Left hindlimb (tissue), 1 donor: ENCODE measurements at regions not wholly inside any gene's neighbourhood (a gene's known extent, or its start where the extent isn't known, plus 50 kb on each side); places are given as distances from the start of the nearest gene placed in this dataset.
"Not testable (repeated sequence)": the region's sequence is repeated elsewhere in the genome, so short reads cannot be mapped to it uniquely, and the experiment has no call there.

ENCODE experiments used
- DNase-seq: peaks from one replicate; pipeline ENCODE4 v3.0.0-alpha.2; 2018

DNA sequence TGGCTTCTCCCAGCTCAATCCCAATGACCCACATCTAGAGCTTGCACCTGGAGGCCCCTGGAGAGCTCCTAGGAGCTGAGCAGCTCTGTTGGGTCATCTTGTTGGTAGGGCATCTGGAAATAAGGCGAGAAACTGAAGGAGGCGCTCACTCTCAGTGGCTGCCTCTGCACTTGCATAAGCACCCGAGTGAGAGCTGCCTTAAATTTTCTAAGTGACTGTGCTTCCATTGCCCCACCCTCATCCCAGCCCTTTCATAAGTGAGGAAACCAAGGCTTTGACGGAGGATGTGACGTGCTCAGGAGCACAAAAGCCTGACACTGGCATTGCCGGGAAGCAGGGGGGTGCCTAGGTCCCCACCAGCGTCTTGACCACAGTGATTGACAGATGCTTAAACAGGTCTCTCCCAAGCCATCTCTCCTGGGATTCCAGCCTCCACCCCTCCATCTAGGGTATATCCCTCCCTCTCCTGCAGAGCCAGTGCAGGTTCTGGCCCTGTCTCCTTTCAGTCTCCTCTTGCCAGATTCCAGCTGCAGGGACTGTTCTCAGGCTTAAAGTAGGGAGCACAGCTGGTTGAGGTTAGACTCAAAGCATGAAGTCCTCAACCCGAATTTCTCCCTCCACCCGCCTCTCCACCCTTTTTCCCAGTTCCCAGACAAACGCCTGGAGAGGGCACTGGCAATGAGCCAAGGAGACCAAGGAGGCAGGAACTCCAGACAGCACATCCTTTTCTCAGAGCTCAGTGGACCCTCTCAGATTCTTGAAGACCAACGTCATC, 113.7 kb downstream of the IRX5 start:
- no peak for DNase-seq

- DNase-seq = no peak
Observed at GRCh38 chr16:55045329-55045728, 114.7 kb downstream of the IRX5 start.

DNA sequence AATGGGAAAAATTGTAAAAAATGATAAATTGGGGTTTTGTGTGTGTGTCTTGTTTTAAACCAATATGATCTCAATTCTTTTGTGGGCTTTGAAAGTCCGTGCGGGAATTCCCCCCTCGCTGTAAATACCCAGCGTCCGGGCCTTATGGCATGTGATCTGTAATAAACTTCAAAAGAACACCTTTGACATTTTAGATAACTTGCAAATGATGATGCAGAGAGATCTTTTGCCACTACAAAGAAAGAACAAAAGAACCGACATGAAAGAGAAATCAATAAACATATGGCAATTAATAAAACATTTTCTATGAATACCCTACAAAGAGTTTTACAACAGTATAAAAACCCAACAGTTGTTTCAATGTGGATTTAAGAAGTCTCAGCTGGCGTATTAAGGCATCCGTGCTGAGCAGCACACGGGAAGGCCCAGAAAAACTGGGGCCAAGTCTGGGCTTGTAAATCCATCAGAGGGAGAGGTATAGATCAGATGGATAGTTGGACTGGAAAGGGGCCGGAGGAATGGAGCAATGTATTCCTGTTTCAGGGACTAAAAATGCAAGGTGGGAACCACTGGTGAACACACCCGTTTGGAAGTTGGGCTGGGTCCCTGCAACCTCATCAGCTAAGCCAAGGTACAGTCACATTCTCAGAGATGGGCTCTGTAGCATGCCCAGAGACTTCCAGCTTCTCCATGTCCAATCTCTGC, 115.2 kb downstream of the IRX5 start:
- no peak for DNase-seq

DNA sequence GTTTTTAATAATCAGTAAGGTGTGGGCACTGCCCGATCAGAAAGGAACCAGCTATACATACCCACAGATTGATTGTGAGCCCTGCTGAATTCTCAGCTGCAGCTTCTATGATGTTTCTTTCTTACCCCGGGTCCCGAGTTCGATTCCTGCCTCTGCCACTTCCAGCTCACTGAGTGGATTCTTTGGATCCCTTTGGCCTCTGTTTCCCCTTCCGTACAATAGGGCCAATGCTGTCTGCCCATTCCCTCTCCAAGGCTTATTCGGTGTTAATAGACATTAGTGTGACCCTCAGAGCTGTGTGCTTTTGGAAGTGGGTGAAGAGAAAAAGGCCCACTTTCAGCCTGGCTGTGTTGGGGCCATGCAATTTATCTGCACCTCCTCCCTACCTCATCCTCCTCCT, 115.8 kb downstream of the IRX5 start:
- DNase-seq = no peak

GRCh38 chr16:55046916-55047315, 116.3 kb downstream of the IRX5 start:
- DNase-seq = no peak

DNA sequence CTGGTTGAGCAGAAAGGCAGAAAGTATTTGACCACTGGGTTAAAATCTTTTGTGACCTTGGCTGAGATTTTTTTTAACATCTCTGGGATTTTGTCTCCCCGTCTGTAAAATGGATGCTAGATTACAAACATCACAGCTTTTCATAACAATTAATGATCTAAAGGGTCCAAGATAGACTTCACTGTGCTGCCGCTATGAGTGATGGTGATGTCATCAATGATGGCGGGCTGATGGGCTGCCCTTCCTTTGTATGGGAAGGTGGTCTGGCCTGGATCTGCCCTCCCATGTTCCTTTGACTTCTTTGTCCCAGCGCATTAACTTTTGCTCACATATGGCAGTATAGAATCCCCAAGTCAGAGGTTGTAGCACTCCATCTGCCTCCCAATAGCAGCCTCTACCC, 116.7 kb downstream of the IRX5 start:
- DNase-seq = no peak

DNA sequence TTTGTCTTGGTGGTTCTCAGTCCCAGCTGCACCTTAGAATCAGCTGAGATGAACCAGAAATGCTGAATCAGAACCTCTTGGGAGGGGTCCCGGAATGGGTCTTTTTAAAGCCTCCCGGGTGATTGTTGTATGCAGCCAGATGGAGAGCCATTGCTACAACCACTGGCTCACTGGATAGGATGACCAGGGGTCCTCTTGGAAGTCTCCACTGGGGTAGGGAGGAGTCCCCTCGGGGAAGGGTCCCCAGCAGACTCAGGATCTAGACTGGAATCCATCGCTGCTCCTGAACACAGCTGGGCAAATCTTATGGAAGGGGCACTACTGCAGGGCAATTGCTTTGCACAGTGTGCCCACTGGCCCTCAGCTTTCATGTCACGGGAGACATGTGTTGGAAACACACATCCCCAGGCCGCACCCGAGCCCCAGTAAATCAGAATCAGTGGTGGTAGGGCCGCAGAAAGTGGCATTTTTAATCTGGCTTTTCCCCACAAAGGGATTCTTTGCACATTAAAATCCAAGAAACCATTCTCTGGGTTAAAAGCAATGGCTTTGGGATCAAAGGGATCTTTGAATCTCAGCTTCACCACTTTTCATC, 117.3 kb downstream of the IRX5 start:
- DNase-seq = no peak

DNA sequence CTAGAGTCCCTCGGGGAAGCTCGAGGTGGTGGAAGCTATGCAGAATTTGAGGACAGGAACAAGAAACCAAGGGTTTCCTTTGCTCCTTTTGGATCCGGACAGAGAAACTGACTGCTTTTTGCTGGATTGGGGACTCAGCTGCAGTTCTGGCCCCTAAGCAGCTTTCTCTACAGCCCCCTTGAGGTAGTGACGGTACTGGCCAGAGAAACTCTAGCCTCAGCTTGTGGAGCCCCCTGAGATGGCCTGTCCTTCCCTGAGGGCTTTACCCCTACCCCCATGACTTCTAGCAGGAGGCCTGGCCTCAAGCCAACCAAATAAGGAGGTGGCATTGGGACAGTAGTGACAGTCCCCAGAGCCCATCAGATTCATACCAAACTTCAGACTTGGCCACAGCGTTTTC, 118.1 kb downstream of the IRX5 start:
- DNase-seq = no peak

- DNase-seq = no peak
Observed at GRCh38 chr16:55051571-55052347, 121.1 kb downstream of the IRX5 start.

DNA sequence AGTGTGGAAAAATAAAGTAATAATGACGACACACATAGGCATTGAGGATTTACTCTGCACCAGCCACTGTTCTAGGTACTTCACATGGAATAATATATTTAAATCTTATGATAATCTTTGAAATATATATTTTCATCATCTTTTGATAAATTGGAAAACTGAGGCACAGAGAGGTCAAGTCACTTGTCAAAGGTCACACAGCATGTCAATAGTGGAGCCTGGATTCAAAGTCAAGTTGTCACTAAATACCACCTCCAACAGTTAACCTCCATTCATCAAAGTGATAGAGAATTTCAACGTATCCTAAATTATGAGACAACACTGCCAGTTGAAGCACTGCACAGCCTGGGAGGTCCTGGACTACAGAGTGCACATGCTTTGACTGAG, 121.7 kb downstream of the IRX5 start:
- no peak for DNase-seq

DNA sequence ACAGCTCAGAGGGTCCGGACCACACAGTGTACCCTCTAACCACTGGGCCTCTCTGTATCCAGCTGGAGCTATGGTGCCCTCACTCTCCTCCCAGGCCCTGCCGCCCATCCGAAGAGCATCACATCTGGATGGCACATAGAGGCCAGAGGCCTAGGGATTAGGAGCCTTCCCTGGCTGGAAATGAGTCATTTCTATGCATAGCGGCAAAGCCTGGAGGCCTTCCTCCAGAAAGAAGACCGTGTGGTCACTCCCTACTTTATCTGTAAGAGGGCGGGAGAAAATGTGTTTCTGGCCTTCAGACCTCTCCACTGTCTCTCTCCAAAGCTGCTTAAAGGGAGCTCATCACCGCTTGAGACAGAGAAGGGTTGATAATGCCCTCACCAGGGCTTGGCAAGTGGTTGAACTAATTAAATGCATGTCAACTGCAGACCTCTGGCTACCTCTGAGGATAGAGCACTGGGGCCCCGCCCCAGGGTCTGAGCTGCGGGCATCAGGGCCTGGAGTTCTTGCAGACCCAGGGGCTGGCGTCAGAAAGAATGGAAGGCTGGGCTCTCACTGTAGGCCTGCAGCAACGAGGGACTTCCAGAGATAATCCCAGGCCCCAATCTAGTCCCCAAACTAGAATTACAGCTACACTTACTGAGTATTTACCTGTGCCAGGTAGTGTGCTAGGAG, 122.2 kb downstream of the IRX5 start:
- no peak for DNase-seq

DNA sequence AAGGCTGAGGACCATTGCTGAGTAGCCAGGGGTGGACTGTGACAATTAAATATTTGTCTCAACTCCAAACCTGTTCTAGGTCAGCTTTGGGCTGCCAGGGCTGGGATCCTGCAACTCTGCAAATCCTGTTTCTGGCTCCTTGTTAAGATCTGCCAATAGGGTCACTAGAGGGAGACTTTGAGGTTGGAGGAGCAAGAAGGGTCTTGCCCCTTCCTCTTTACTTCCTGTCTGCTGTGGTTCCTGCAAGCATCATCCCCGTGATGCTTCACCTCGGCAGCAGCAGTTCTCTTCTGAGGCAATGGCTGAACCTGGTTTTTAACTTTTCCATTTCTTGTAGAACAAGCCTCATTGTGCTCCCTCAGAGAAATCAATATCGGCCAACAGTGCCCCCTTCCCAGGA, 124.6 kb downstream of the IRX5 start:
- no peak for DNase-seq

- no peak for DNase-seq
Observed at GRCh38 chr16:55056585-55057401, 126.1 kb downstream of the IRX5 start.

DNA sequence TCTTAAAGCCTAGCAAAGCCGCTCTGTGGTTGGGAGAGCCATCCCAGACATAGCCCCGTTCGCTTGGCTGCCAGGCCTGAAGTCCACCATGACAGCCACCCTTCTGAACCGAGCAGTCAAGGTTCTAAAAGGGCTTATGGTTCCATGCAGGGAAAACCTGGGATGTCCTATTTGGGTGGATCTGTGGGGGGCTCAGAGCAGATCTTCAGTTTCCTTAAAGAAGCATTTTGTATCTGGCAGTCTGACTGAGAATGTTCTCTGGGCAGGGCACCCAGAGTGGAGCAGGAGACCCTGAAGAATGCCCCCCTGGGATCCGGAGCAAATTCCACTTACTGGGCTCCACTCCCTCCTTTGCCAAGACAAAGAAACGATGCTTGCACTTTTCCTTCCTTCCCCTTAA, 127.2 kb downstream of the IRX5 start:
- no peak for DNase-seq

GRCh38 chr16:55058576-55058975, 127.9 kb downstream of the IRX5 start:
- DNase-seq = no peak

DNA sequence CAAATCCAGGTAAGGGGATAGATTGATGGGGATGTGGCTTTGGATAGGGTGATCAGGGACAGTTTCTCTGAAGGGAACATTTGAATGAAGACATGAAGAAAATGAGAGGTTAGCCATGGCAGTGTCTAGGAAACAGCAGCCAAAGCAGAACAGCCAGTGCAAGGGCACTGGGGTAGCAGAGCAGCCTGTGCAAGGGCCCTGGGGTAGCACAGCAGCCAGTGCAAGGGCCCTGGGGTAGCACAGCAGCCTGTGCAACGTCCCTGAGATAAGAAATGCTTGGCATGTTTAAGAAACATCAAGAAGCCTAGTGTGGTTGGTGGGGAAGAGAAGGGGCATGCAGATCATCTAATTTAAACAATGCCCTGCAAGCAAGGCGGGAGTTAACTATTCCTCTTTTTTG, 128.5 kb downstream of the IRX5 start:
- DNase-seq = no peak

DNA sequence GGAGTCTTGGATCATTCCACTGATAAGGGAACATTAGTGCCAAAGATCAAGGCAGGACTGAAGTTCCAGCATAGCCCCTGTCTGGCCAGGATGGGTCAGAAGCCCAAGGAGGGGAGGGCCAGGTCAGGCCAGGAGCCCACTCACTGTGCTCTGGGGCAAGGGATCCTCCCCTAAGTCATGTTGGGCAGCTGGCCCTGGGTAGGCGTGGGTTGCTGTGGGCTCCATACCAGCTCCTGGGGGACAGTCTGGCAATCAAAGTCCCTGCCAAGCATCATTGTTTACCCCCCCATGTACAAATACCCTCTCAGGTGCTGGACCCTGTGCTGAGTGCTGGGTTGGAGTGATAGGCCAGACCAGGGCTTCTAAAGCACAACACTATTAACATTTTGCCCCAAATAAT, 130.5 kb downstream of the IRX5 start:
- DNase-seq = no peak

GRCh38 chr16:55062442-55062841, 131.8 kb downstream of the IRX5 start:
- DNase-seq = no peak

GRCh38 chr16:55072976-55073375, 142.3 kb downstream of the IRX5 start:
- DNase-seq = no peak

GRCh38 chr16:55073830-55074229, 143.2 kb downstream of the IRX5 start:
- DNase-seq = no peak

GRCh38 chr16:55075208-55075607, 144.5 kb downstream of the IRX5 start:
- DNase-seq = not testable (repeated sequence)

DNA sequence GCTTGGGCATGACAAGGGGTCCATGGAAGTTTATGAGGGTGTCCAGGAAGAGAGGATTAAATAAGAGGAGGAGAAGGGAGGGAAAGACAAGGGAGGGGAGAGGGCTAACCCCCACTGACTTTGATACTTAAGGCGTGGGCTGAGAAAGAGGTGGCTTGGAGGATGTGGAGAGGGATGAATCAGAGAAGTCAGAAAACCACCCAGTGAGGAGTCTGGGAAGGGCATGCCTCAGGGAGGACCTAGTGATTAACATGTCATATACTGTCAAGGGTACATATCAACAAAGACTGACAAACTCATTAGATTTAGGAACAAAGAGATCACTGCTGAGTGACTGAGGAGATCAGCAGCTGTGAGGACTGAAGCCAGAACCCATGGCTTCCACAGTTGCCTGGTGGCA, 145.4 kb downstream of the IRX5 start:
- DNase-seq = no peak
